ENCODE measurements at regions not wholly inside any gene's neighbourhood (a gene's known extent, or its start where the extent isn't known, plus 50 kb on each side); places are given as distances from the start of the nearest gene placed in this dataset.

DNA sequence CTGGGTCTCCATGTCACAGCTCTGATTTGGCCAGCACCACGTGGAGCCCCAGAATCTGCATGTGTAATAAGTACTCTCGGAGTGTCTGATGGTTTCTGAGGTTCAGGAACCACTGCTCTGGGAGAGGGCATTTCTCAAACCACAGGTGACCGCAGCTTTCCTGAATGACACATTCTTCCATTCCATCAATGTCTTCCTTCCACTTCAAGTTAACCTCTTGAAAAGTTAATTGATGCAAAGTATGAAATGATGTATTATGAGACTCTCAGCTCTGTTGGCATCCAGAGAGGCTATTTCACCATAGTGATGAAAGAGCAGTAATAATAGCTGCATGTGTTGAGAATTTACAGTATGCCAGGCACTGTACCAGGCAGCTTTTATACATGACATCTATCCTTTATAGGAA is 61.3 kb upstream of the CRIM1 start (continued):
- TF ChIP-seq PBX3 (IDR thresholded peaks at IDR 0.05) = no peak
- no peak for TF ChIP-seq MEF2A (IDR thresholded peaks at IDR 0.05; ENCODE audit: borderline replicate concordance, low read depth)
- TF ChIP-seq ZBTB33 (IDR thresholded peaks at IDR 0.05; ENCODE audit: borderline replicate concordance, low read depth) = no peak
- no peak for TF ChIP-seq USF1 (IDR thresholded peaks at IDR 0.05; ENCODE audit: borderline replicate concordance, low read depth)

- Histone ChIP-seq H4K20me1 (ENCODE audit: insufficient read depth) (no peaks in the 10 kb centered on the region), H3K27ac (ENCODE audit: low read depth in 2 of 2, low read length in 1 of 2) (no peak overlapping the region), H3K4me2 (no peak overlapping the region), H3K27me3 (ENCODE audit: insufficient read depth) (no peaks in the 10 kb centered on the region; the same call in 1 of the 2 replicates), H3K79me2 (ENCODE audit: insufficient read depth) (no peaks in the 10 kb centered on the region), H3K9me2 (no peaks in the 10 kb centered on the region), H3K4me3 (ENCODE audit: low read depth in 2 of 2, low read length in 1 of 2) (no peak overlapping the region), H3F3A (replicated peaks; ENCODE audit: insufficient read depth) (no peaks in the 10 kb centered on the region), H2AFZ (ENCODE audit: low read depth) (no peak overlapping the region), H3K36me3 (replicated peaks in 1 of 2; ENCODE audit: control insufficient read depth in 1 of 2, insufficient read depth in 2 of 2, low read length in 1 of 2) (no peaks in the 10 kb centered on the region), H3K4me1 (ENCODE audit: control insufficient read depth in 1 of 2, insufficient read depth in 2 of 2, low read depth in 1 of 2, low read length in 1 of 2) (no peaks in the 10 kb centered on the region), H3K9ac (no peak overlapping the region), H3K9me3 (no peaks in the 10 kb centered on the region)
- ChIA-PET POLR2A (no interaction called here), CTCF (no interaction called here)
- TF ChIP-seq, protein P1, sequence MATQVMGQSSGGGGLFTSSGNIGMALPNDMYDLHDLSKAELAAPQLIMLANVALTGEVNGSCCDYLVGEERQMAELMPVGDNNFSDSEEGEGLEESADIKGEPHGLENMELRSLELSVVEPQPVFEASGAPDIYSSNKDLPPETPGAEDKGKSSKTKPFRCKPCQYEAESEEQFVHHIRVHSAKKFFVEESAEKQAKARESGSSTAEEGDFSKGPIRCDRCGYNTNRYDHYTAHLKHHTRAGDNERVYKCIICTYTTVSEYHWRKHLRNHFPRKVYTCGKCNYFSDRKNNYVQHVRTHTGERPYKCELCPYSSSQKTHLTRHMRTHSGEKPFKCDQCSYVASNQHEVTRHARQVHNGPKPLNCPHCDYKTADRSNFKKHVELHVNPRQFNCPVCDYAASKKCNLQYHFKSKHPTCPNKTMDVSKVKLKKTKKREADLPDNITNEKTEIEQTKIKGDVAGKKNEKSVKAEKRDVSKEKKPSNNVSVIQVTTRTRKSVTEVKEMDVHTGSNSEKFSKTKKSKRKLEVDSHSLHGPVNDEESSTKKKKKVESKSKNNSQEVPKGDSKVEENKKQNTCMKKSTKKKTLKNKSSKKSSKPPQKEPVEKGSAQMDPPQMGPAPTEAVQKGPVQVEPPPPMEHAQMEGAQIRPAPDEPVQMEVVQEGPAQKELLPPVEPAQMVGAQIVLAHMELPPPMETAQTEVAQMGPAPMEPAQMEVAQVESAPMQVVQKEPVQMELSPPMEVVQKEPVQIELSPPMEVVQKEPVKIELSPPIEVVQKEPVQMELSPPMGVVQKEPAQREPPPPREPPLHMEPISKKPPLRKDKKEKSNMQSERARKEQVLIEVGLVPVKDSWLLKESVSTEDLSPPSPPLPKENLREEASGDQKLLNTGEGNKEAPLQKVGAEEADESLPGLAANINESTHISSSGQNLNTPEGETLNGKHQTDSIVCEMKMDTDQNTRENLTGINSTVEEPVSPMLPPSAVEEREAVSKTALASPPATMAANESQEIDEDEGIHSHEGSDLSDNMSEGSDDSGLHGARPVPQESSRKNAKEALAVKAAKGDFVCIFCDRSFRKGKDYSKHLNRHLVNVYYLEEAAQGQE (IDR thresholded peaks at IDR 0.05; ENCODE audit: low read depth, low read length) = no peak
- TF ChIP-seq PBX3 (IDR thresholded peaks at IDR 0.05) = no peak
- TF ChIP-seq ELF1 (IDR thresholded peaks at IDR 0.05) = no peak
- TF ChIP-seq SMC3 (IDR thresholded peaks at IDR 0.05; ENCODE audit: low read depth, low read length) = no peak
- TF ChIP-seq TAF1 (IDR thresholded peaks at IDR 0.05; ENCODE audit: borderline replicate concordance, low read depth, low read length) = no peak
- TF ChIP-seq MXI1 (IDR thresholded peaks at IDR 0.05; ENCODE audit: low read depth, low read length) = no peak
- no peak for TF ChIP-seq JUND (IDR thresholded peaks at IDR 0.05)
- TF ChIP-seq POLR2AphosphoS5 (IDR thresholded peaks at IDR 0.05; ENCODE audit: low read depth, low read length) = no peak
- no peak for TF ChIP-seq MEF2A (IDR thresholded peaks at IDR 0.05; ENCODE audit: borderline replicate concordance, low read depth)
- no peak for TF ChIP-seq NFIC (IDR thresholded peaks at IDR 0.05; ENCODE audit: borderline replicate concordance)
- no peak for DNase-seq
- WGBS (ENCODE audit: low lambda C conversion rate) = 28% methylated on average over 6 of the region's 6 CpGs
Measured at GRCh38 chr2:36290306-36290856, 65.2 kb upstream of the CRIM1 start.

All from SK-N-SH (cell line).